ENCODE measurements at regions not wholly inside any gene's neighbourhood (a gene's known extent, or its start where the extent isn't known, plus 50 kb on each side); places are given as distances from the start of the nearest gene placed in this dataset.

- no peak overlapping the region for H3K9ac ChIP-seq
- TF ChIP-seq CTCF (conservative IDR thresholded peaks at IDR 0.05; ENCODE audit: low read depth, low read length): no peak
- no peak overlapping the region for H2AFZ ChIP-seq (ENCODE audit: low read depth)
- H3K4me1 ChIP-seq (ENCODE audit: low read depth, poor library complexity, severe bottlenecking): peaks cover 39% of the 10 kb centered on the region
- H3K36me3 ChIP-seq (ENCODE audit: insufficient read depth): no peaks in the 10 kb centered on the region
- no peaks in the 10 kb centered on the region for H4K20me1 ChIP-seq (ENCODE audit: insufficient read depth)
- no peak overlapping the region for H3K4me2 ChIP-seq
- H3K4me3 ChIP-seq (IDR thresholded peaks at IDR 0.05; ENCODE audit: insufficient read depth, low read depth, low read length): no peak overlapping the region
- no peaks in the 10 kb centered on the region for H3K27me3 ChIP-seq (ENCODE audit: insufficient read depth, low read depth)
- H3K79me2 ChIP-seq (ENCODE audit: insufficient read depth, low read depth): no peaks in the 10 kb centered on the region
- no peak overlapping the region for H3K27ac ChIP-seq
These were observed 391.7 kb upstream of the SPTLC3 start for GRCh38 chr20:12617076-12617475.

GRCh38 chr20:12623870-12624269 lies 384.9 kb upstream of the SPTLC3 start:
- Histone ChIP-seq H3K4me3 (IDR thresholded peaks at IDR 0.05; ENCODE audit: insufficient read depth, low read depth, low read length) (no peak overlapping the region), H3K4me2 (no peak overlapping the region), H3K27me3 (ENCODE audit: insufficient read depth, low read depth) (no peaks in the 10 kb centered on the region), H3K79me2 (ENCODE audit: insufficient read depth, low read depth) (no peaks in the 10 kb centered on the region), H3K27ac (no peak overlapping the region), H2AFZ (ENCODE audit: low read depth) (no peak overlapping the region), H4K20me1 (ENCODE audit: insufficient read depth) (no peaks in the 10 kb centered on the region), H3K36me3 (ENCODE audit: insufficient read depth) (no peaks in the 10 kb centered on the region), H3K4me1 (ENCODE audit: low read depth, poor library complexity, severe bottlenecking) (peaks cover 15% of the 10 kb centered on the region), H3K9ac (no peak overlapping the region)
- TF ChIP-seq CTCF (conservative IDR thresholded peaks at IDR 0.05; ENCODE audit: low read depth, low read length): no peak

DNA sequence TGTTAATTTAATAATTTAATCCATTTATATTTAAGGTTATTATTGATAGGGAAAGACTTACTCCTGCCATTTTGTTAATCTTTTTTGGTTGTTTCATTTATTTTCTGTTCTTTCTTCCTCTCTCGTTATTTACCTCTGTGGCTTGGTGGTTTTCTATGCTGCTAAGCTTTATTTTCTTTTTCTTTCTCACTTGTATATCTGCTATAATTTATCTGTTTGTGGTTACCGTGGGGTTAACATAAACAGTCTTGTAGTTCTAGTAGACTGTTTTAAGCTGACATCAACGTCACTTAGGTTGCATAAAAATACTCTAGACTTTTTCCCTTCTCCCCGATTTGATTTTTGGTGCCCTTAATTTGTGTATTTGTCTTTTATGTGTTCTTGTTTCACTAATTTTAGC lies 381.3 kb upstream of the SPTLC3 start:
- Histone ChIP-seq H3K79me2 (ENCODE audit: insufficient read depth, low read depth) (no peaks in the 10 kb centered on the region), H3K27me3 (ENCODE audit: insufficient read depth, low read depth) (no peaks in the 10 kb centered on the region), H4K20me1 (ENCODE audit: insufficient read depth) (no peaks in the 10 kb centered on the region), H3K27ac (no peak overlapping the region), H3K4me3 (IDR thresholded peaks at IDR 0.05; ENCODE audit: insufficient read depth, low read depth, low read length) (no peak overlapping the region), H2AFZ (ENCODE audit: low read depth) (no peak overlapping the region), H3K4me2 (peak overlapping the region; percentile 51; the same call in 1 of the 2 replicates), H3K9ac (no peak overlapping the region), H3K36me3 (ENCODE audit: insufficient read depth) (no peaks in the 10 kb centered on the region), H3K4me1 (ENCODE audit: low read depth, poor library complexity, severe bottlenecking) (peaks cover 15% of the 10 kb centered on the region)
- no peak for TF ChIP-seq CTCF (conservative IDR thresholded peaks at IDR 0.05; ENCODE audit: low read depth, low read length)

GRCh38 chr20:12638633-12639312 lies 370.0 kb upstream of the SPTLC3 start:
- TF ChIP-seq CTCF (conservative IDR thresholded peaks at IDR 0.05; ENCODE audit: low read depth, low read length): no peak
- no peaks in the 10 kb centered on the region for H4K20me1 ChIP-seq (ENCODE audit: insufficient read depth)
- H3K4me3 ChIP-seq (IDR thresholded peaks at IDR 0.05; ENCODE audit: insufficient read depth, low read depth, low read length): no peak overlapping the region
- no peaks in the 10 kb centered on the region for H3K27me3 ChIP-seq (ENCODE audit: insufficient read depth, low read depth)
- H3K27ac ChIP-seq: no peak overlapping the region
- no peaks in the 10 kb centered on the region for H3K36me3 ChIP-seq (ENCODE audit: insufficient read depth)
- H2AFZ ChIP-seq (ENCODE audit: low read depth): no peak overlapping the region
- H3K79me2 ChIP-seq (ENCODE audit: insufficient read depth, low read depth): no peaks in the 10 kb centered on the region
- H3K9ac ChIP-seq: no peak overlapping the region
- H3K4me1 ChIP-seq (ENCODE audit: low read depth, poor library complexity, severe bottlenecking): peaks cover 6% of the 10 kb centered on the region
- no peak overlapping the region for H3K4me2 ChIP-seq

Measured in KMS-11 (cell line).